HG03060 (cell line): ENCODE measurements at regions not wholly inside any gene's neighbourhood (a gene's known extent, or its start where the extent isn't known, plus 50 kb on each side); places are given as distances from the start of the nearest gene placed in this dataset.

Experiments
- ATAC-seq: cut with Tn5 transposase; IDR thresholded peaks from one replicate; pipeline ENCODE4 v1.9.1; 2021; ENCODE audit warnings: low read depth, moderate number of reproducible peaks; ENCODE audit not compliant: unreplicated experiment

DNA sequence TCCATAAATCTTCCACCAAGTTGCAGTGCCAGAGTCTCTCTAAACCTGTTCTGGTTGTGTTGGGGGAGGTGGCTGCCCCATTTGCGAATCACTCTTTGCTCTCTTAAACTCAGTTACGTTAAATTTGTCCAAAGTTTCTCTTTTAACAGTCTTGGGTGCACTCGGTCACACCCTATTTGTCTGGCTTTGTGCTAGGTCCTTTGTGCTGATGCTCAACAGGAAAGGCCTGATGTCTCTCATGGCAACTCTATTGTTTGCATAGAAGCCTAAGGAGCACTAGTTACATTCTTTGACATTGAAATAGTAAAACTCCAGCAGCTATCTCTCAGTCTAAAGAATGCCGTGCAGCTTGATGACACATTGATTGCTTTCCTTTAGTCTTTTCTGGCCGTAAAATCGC, 105.1 kb downstream of the TRMT11 start:
- ATAC-seq, result no peak

DNA sequence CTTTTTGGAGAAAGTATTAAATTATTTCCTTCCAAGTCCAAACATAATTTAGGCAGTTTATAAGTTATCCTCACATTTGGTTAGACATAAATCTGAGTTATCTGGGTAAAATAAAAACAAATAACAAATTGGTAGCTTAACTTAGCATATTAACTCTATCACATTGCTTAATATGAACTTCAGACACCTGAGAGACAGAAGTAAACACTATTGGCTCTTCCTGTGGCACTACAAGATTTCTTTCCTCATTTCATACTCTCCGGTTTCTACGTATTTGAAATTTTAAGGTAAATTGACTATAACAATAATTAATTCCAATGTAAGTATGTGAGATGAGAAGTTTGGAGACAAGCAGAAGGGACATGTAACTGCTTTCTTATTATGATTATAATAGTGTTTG, 106.8 kb downstream of the TRMT11 start:
- no peak for ATAC-seq

DNA sequence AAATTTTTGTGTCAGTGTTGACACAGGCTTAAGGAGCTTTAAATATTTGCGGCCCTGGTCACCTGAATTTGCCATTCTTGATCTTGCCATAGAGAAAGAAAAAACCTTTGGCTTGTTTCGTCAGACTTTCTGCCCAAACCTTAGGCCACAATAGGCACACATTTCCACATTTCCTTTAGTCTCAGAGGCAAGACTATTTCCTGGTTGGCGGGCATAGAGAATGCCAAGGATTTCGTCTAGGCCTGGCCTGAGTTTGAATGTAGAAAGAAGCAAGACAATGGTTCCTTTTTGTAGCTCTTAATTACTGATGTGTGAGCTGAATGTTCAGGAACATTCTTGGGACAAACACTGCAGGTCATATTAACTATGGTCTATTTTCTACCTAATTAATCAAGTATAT, 108.1 kb downstream of the TRMT11 start:
- no peak for ATAC-seq

DNA sequence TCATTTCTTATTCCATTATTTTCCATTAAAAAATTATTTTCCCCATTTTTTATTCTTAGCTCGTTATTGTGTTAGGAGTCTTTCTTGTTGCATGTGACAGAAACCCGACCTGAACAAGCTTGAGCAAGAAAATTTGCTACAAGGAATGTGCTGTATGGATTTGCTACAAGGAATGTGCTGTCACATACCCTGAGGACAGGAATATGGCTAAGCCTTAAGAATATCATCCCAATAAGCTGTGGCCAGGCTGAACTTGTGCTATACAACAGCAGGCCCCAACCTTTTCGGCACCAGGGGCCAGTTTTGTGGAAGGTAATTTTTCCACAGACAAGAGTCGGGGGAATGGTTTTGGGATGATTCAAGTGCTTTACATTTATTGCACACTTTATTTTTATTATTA, 114.0 kb downstream of the TRMT11 start:
- no peak for ATAC-seq

DNA sequence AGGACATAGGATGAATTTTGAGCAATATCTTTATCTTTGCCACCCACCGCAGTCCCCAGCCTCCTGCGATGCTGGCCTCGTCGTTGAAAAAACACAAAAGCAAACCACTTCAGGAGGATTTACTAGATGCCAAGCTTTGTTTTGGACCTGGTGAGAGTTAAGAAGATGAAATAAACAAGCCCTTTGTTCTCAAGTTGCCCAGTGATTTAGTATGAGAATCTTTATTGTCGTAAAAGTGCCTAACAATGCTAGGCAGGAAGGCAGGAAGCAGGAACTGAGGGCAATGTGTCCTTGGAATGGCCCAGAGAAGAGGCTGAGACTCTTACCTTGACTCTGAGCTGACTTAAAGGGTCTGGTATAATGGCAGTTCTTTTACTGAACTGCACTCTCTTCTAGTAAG, 116.0 kb downstream of the TRMT11 start:
- ATAC-seq, result no peak

DNA sequence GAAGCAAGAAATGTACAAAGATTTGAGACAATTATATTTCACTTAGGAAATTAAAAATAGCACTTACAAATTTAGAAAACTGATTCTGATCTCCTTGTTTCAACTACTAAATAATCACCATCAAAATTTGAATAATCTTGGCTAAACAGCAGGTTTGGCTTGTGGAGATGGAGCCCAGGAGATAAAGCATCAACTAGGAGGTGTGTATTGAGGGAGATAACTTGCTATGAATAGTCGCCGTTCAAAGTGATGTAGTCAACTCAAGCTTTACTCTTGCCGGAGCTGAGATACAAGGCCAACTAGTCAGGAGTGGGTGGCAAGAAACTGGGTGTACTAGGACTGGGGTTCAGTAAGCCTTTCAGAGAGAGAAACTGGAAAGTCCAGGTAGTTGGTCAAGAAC, 117.7 kb downstream of the TRMT11 start:
- ATAC-seq, result no peak

DNA sequence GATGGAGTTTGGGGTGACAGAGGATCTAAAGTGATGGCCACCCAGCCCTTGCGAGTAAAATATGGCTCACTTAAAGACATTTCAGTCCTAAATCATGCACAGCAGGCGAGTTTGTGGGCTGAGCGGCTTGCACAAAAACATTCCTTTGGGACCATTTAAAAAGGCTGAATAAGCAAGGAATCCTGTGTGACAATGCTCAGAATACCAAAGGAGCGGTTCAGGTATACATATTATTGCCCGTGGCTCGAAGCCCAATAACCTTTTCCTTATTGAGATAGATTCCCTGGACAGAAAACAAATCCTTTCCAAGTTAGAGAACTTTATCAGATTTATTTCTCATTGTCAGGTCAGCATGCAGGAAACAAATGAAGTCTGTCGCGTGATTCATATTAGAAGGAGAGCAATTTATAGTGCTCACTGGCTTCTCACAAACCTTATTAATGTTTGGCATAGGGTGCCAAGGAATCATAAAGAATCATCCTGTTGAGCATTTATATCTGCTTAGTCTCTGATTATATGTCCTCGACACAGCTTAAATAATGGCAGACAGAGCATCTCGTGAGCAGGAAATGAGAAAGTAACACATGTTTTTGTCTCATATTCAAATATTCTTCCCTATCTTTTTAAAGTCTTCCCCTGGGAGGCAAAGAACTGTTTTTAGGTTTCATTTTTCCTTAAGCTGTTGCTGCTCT, 121.3 kb downstream of the TRMT11 start:
- ATAC-seq, result no peak

DNA sequence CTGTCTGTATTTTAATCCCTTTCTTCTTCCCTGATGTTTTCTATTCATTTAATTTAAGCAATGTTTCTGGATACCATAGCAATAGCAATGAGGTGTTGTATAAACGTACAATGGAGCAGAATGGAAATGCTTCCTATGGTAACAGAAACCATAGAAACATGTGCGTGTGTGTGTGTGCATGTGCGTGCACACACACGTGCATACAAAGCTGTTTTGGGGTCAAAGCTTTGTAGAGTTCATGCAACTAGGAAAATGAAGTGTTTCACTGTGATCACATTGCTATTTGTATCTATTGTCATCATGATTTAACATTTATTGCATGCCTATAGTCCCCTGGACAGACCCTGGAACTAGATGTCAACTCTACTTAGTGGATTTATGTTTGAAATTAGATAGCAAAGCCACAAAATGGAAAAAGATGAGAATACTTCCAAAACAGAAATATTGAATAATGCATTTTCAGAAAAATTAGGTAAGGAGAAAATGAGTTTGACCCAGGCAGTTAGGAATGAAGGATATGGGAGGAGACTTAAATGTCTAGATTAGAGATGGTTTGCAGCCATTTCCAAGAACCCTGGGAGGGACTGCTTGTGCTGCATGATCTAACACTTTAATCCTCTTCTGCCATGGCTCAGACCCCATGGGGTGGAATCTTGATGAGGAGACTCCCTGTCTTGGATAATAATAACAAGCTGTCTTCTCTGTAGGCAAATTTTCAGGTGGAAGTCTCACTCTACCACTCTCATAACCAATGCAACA, 124.4 kb downstream of the TRMT11 start:
- ATAC-seq, result no peak

DNA sequence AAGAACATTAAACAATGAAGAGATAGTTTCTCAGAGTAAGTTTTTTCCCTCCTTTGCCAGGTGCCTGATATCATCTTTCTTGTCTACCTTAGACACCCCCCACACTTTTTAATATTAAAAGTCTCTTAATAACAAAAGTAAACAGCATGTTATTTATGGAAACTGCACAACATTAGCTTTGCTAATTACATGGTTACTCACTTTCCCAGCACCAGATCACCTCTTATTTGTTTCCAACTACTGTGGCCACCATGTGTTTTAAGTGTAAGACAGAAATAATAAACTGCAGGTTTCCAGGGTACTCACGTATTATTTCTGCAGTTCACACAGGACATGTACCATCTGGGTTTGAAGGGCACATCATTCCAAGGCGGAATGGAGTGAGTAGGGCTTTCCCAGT, 125.0 kb downstream of the TRMT11 start:
- ATAC-seq, result no peak

DNA sequence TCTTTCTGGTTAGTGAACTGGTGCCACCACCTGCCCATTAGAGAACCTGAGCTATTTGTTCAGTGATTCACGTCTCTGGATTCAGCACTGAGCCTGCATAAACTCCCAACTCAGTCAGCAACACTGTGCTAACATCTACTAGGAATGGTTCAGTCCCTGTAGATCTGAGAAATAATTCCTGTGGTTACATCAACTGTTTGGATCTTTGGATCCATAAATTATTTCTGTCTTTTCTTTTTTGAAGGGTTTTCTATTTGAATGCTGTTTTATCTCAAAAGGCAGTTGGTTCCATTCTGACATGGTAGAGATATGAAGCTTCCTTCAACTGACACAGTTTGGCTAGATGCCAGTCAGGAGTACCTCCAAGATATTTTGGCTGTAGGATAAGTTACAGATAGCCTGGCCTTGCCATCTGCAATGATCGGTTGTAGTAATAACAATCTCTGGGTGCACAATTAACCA, 125.9 kb downstream of the TRMT11 start:
- no peak for ATAC-seq

DNA sequence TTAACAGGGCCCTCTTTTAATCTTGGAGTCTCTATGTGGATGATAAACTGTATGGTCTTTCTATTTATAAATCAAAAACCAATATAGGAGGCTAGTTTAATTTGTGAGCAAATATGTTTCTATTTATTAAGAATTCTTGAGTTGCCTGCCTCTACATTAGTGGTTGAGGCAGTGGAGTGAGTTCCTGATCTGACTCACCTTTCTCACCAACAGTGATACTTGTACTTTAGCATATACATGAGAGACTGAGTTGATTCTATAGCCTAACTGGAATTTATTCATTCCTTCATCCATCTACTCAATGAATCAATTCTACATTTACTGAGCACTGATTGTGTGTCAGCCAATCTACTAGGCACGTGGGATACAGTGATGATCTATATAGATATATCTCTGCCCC, 126.9 kb downstream of the TRMT11 start:
- no peak for ATAC-seq

DNA sequence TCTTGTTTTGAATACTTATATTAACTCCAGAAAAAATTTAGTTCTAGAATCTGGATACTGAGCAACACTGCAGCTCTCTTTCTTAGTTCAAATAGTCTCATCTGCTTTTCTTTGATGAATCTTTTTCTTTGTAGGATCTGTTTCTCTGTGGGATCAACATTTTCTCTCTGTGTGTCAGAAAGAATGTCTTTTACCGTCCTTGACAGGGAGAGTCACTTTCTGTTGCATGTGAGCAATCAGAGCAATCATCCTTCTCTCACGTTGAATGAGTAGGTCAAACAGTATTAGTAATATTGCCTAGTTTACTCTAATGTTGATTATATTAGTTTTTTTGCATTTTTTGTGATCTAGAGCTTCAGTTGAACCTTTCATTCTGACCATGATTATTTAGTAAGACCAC, 130.9 kb downstream of the TRMT11 start:
- ATAC-seq, result no peak

DNA sequence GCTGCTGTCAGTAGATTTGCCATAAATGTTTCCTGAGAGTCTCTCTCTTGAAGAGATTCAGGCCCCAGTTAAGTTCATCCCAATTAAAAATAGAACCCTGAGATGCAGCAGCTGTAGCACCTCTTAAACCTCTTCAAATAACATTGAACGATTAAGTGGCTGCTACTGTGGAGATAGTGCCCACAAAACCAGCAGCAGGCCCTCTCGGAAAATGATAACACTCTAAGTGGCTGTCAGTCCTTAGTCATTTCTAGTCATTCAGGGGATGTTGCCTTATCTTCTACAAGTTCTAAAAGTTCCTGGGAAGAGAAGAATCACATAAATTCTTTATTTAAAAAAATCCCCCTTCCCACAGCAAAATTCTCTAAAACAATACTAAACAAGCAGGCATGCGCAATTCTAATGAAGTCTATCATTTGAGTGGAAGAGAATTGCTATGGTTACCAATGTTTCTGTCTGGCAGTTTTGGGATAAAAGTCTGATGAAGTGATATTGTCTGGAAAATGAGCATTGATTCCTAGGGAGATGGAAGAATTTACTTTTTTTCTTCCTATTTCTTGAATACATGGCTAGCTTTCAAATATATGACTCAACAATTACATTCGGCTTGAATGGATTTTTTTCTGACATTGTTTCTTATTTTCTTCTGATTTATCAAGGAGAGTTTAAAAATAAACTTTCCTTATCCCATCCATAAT, 131.9 kb downstream of the TRMT11 start:
- ATAC-seq, result no peak

DNA sequence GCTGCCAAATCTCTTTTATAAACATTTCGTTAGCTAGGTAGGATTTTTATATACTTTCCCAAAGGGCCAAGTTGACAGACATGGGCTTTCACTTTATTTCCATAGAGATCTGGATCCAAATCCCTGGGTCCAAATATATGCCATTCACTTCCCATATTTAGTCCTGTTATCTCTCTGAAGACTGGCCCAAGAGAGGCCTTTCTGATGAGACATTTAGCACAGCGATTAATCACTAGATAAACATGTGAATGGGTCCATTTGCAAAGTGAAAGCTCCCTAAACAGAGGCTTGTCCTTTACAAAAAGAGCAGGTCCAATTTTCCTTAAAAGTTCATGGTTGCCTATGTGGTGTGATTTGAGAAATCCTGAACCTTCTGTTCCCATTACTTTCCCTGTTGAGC, 132.6 kb downstream of the TRMT11 start:
- ATAC-seq, result no peak

DNA sequence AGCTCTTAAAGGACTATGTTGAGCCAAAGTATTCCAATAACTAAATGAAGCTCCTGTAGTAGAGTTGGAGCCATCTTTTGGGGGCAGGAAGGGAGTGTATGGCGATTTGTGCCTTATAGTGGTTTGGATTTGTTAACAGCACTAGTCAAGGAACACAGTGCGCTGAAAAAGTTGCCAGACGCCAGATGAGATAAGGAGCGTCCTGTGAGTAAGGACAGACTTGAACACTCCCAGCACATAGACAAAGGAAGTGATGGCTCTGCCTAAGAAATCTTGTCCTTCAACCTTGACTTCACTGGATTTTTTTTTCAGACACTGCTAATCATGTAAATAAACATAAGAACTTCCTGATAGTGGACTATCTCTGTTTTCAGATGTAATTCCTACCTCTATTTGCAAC, 136.9 kb downstream of the TRMT11 start:
- ATAC-seq, result no peak

DNA sequence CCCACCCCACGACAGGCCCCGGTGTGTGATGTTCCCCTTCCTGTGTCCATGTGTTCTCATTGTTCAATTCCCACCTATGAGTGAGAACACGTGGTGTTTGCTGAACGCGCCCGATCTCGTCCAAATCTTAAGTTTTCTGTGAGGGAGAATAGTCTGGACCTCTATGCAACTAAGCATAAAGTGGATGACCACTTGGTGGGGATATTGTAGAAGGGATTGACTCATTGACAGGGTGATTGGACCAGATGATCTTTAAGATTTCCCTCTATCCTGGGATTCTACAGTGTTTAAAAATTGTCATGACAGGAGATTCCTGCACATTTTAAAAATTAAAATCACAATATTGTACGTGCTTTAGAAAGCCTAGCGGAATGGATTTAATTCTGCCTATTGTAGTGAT, 141.3 kb downstream of the TRMT11 start:
- ATAC-seq, result no peak

DNA sequence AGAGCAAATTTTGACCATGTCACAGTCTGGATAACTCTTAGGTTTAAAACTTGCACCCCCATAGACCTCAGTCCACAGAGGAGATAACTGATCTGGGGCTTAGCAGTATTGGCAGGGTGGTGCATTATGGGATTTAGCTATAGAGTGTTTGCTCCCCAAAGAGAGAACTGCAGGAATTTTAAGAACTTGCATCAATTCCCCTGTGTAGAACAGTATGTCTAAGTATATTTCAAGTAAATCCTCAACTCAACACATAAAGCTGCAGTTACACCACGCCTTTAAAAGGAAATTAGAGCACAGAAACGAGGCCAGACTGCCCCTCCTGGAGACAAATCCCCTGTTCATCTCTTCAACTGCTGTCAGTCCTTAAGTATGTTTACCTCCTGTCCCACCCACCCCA, 144.9 kb downstream of the TRMT11 start:
- ATAC-seq, result no peak

DNA sequence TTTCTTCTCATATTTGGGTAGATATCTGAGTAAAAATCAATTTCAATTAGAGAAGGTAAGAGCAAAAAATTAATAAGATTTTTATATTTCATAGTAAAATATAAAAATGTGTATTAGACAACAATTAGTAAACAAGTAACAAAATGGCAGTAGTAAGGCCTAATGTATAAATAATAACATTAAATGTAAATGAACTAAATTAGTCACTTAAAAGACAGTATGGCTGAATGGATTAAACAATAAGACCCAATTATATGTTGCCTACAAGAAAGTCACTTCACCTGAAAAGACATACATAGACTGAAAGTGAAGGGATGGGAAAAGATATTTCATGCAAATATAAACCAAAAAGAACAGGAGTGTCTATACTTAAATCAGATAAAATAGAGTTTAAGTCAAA, 147.6 kb downstream of the TRMT11 start:
- no peak for ATAC-seq

DNA sequence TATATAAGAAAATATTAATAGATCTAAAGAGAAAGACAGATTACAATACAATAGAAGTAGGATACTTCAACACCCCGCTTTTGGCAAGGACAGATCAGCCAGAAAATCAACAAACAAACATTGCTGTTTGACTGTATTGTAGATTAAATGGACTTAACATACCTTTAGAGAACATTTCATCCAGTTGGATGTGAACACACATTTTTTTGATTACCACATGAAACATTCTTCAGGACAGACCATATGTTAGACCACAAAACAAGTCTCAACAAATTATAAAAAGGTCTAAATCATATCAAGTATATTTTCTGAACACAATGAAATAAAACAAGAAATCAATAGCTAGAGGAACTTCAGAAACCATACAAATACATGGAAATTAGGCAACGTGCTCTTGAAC, 148.2 kb downstream of the TRMT11 start:
- ATAC-seq, result no peak

DNA sequence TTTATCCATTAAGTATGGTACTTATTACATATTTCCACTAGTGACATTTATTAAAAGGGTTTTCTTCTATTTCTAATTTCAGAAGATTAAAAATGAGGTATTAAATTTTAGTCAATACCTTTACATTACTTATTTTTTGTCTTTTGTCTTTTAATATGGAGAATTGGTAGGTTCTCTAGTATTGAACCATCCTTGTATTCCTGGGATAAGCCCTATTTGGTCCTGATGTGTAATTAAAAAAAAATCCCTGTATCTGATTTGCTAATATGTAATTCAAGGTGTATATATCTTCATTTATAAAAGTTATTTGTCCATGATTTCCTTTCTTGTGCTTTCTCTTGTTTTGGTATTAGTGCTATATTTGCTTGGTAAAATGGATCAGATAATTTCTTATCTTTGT, 153.7 kb downstream of the TRMT11 start:
- no peak for ATAC-seq

DNA sequence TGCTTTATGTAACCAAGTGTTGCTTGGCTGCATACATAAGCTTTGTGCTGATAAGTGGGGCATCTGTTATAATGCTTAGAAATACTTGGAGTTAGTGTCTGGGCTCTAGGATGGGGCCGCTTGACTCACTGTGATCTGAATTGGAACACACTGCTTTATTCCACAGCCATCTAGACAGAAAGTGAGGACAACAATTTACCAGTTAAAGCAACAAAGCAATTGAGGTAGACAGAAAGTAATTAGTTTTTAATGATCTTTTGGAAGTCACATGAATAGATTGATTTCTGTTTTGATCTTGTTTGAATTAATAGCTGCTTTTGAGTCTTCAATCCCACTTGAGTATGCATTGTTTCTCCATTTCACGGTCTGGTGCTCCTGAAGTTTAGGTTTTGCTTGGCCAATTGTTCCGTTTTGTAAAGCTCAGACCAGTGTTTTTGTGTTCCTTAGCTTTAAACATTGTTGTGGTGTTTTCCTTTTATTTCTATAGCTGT, 157.5 kb downstream of the TRMT11 start:
- no peak for ATAC-seq

DNA sequence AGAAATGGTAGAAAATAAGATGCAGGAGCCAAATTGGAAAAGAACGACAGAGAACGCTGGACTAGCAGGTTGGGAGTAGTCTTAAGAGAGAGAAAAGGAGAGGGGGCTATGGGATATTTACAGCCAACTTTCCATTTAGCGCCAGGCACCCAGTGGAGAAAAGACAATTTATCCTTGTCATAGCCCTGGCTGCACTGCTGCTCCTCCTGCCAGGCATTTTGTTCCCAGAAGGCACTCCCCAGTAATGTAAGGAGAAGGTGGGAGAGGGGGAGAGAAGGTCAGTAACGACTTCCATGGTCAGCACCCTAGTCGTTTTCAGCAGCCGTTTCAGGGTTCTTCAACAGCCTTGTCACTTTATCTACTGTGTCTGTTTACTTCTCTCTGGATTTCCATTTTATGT, 159.0 kb downstream of the TRMT11 start:
- ATAC-seq, result no peak
